HepG2 (cell line): ENCODE measurements at regions not wholly inside any gene's neighbourhood (a gene's known extent, or its start where the extent isn't known, plus 50 kb on each side); places are given as distances from the start of the nearest gene placed in this dataset.

ENCODE experiments used
- ATAC-seq: fragments of 200-7000 bp; cut with Tn5 transposase; 3 replicates; pipeline ENCODE4 v1.9.1; 2020; ENCODE audit warnings: mild to moderate bottlenecking, moderate library complexity
- BruUV-seq: library from RNA; stranded (reverse); fragments of 400-500 nt; replicated peaks from 2 replicates; lab custom pipeline; 2021; lab: Mats Ljungman, UMichigan
- CTCF ChIA-PET: fragments of 300-600 bp; formaldehyde crosslinking; extraction: SDS; loops from one replicate; lab custom pipeline; 2021; ENCODE audit warnings: low total read pairs, inconsistent platforms, low intra/inter-chr PET ratio; lab: Yijun Ruan, JAX
- POLR2A ChIA-PET: fragments of 350-600 bp; sonication (Branson Sonifier 250); formaldehyde crosslinking; loops from one replicate; lab custom pipeline; 2020; ENCODE audit warnings: antibody characterized with exemption, inconsistent platforms; lab: Yijun Ruan, JAX
- DNase-seq: peaks from one replicate; pipeline ENCODE4 v3.0.0-alpha.2; 2015; ENCODE audit warnings: low spot score
- FAIRE-seq: peaks from 3 replicates; lab custom pipeline; 2011; peaks lifted over from hg19 to GRCh38; lab: Jason Lieb, UNC
- H2AFZ ChIP-seq: one replicate; pipeline ENCODE4 v1.6.1; 2011; ENCODE audit warnings: low read length, inconsistent platforms
- H3K27ac ChIP-seq: fragments of 300-600 bp; 3 replicates; pipeline ENCODE4 v1.8.0; 2011; ENCODE audit warnings: mixed run types, mild to moderate bottlenecking, mixed read lengths, low read length, inconsistent platforms; ENCODE audit not compliant: insufficient read depth; ENCODE audit errors: extremely low read length
- H3K27me3 ChIP-seq, 2 experiments: fragments of 200-600 bp in 1 of 2; 2 replicates in 1 of 2; 3 replicates in 1 of 2; pipeline versions ENCODE4 v1.6.0 to v1.8.0; 2011; ENCODE audit warnings: low read length in 2 of 2, mild to moderate bottlenecking in 2 of 2, moderate library complexity in 2 of 2, inconsistent platforms in 1 of 2; ENCODE audit not compliant: insufficient read depth in 2 of 2, control insufficient read depth in 1 of 2
- H3K36me3 ChIP-seq, 2 experiments: fragments of 200-600 bp in 1 of 2; replicated peaks in 1 of 2; 2 replicates in 1 of 2; 3 replicates in 1 of 2; pipeline versions ENCODE4 v1.5.1 to v1.8.0; 2011; ENCODE audit warnings: low read length in 2 of 2, inconsistent platforms in 1 of 2; ENCODE audit not compliant: insufficient read depth in 2 of 2, control insufficient read depth in 1 of 2
- H3K4me1 ChIP-seq: 2 replicates; pipeline ENCODE4 v1.5.1; 2012; ENCODE audit warnings: low read length, inconsistent platforms; ENCODE audit not compliant: insufficient read depth
- H3K4me2 ChIP-seq: 2 replicates; pipeline ENCODE4 v1.6.0; 2011; ENCODE audit warnings: low read depth, low read length, inconsistent platforms
- H3K4me3 ChIP-seq, 3 experiments: fragments of 200-600 bp in 1 of 3; sonication (generic), shearing (Covaris generic) in 1 of 3; replicated peaks in 1 of 3; 2 replicates each; pipeline ENCODE4 v1.5.1; 2011 to 2016; ENCODE audit warnings: low read length in 3 of 3, inconsistent platforms in 2 of 3, low read depth in 2 of 3, mild to moderate bottlenecking in 2 of 3, control low read depth in 1 of 3, mixed read lengths in 1 of 3; ENCODE audit not compliant: insufficient read depth in 1 of 3
- H3K79me2 ChIP-seq: one replicate; pipeline ENCODE4 v1.6.1; 2011; ENCODE audit warnings: low read length, inconsistent platforms; ENCODE audit not compliant: insufficient read depth
- H3K9ac ChIP-seq: 2 replicates; pipeline ENCODE4 v1.6.0; 2011; ENCODE audit warnings: mild to moderate bottlenecking, low read depth, low read length, inconsistent platforms; ENCODE audit not compliant: insufficient read depth
- H3K9me3 ChIP-seq: 2 replicates; pipeline ENCODE4 v1.5.1; 2012; ENCODE audit warnings: mild to moderate bottlenecking, low read length
- H4K20me1 ChIP-seq: 2 replicates; pipeline ENCODE4 v1.6.0; 2011; ENCODE audit warnings: inconsistent platforms, mild to moderate bottlenecking, low read length, moderate library complexity; ENCODE audit not compliant: insufficient read depth
- AGO1 ChIP-seq: fragments of 200-400 bp; formaldehyde crosslinking; IDR thresholded peaks from 2 replicates; pipeline ENCODE4 v1.6.1; 2017; ENCODE audit warnings: mild to moderate bottlenecking, low read depth, low read length, moderate library complexity; ENCODE audit not compliant: poor library complexity, severe bottlenecking
- EEA1 ChIP-seq: sonication (generic); formaldehyde crosslinking; IDR thresholded peaks from 2 replicates; pipeline ENCODE4 v1.5.1; 2020; ENCODE audit warnings: mild to moderate bottlenecking, missing genetic modification reagents, borderline replicate concordance
- GPN1 ChIP-seq: sonication (generic); formaldehyde crosslinking; IDR thresholded peaks from 2 replicates; pipeline ENCODE4 v1.5.1; 2020; ENCODE audit warnings: missing genetic modification reagents, borderline replicate concordance
- GTF2F1 ChIP-seq: fragments of 150-350 bp; IDR thresholded peaks from 2 replicates; pipeline ENCODE4 v1.6.1; 2014; ENCODE audit warnings: low read length
- KDM1A ChIP-seq: IDR thresholded peaks from 2 replicates; pipeline ENCODE4 v1.6.1; 2016; ENCODE audit warnings: missing compliant biosample characterization
- MED1 ChIP-seq: sonication (generic); formaldehyde crosslinking; IDR thresholded peaks from 2 replicates; pipeline ENCODE4 v1.4.0; 2020; ENCODE audit warnings: missing genetic modification reagents
- RCOR2 ChIP-seq: IDR thresholded peaks from 2 replicates; pipeline ENCODE4 v1.6.1; 2016; ENCODE audit warnings: missing biosample characterization, missing genetic modification reagents
- ZFP36 ChIP-seq: fragments of 150-350 bp; IDR thresholded peaks from 2 replicates; pipeline ENCODE4 v1.6.1; 2018; ENCODE audit warnings: borderline replicate concordance, low read length, low read depth; ENCODE audit not compliant: partially characterized antibody
- ZMYM4 ChIP-seq: sonication (generic); formaldehyde crosslinking; IDR thresholded peaks from 2 replicates; pipeline ENCODE4 v1.8.1; 2023; ENCODE audit warnings: mild to moderate bottlenecking, missing genetic modification reagents
- ZNF138 ChIP-seq: sonication (generic); formaldehyde crosslinking; IDR thresholded peaks from 2 replicates; pipeline ENCODE4 v1.5.0; 2020; ENCODE audit warnings: mild to moderate bottlenecking, low read depth, missing genetic modification reagents
- ZNF33B ChIP-seq: sonication (generic); formaldehyde crosslinking; IDR thresholded peaks from 2 replicates; pipeline ENCODE4 v1.5.1; 2020; ENCODE audit warnings: mild to moderate bottlenecking, missing genetic modification reagents
- ZNF382 ChIP-seq: sonication (generic); formaldehyde crosslinking; IDR thresholded peaks from 2 replicates; pipeline ENCODE4 v1.5.0; 2020; ENCODE audit warnings: missing genetic modification reagents, mild to moderate bottlenecking, borderline replicate concordance
- ZNF737 ChIP-seq: sonication (generic); formaldehyde crosslinking; IDR thresholded peaks from 2 replicates; pipeline ENCODE4 v1.5.0; 2020; ENCODE audit warnings: missing genetic modification reagents, mild to moderate bottlenecking, borderline replicate concordance
- WGBS: methylation state at CpG from one replicate; pipeline ENCODE4 v1.1.6; 2017; ENCODE audit warnings: low lambda C conversion rate; 5-methylcytosine and 5-hydroxymethylcytosine counted together
- in situ Hi-C: cut with HindIII; loops from 2 replicates; pipeline ENCODE4 v1.10.0; 2017; ENCODE audit warnings: low pct_unique_long_range_greater_than_20kb; ENCODE audit not compliant: extremely low pct_ligation_motif_present
- intact Hi-C: fragments of 100-400 bp; cut with micrococcal nuclease; formaldehyde crosslinking; loops from one replicate; pipeline ENCODE4 v1.10.0; 2022; ENCODE audit not compliant: unreplicated experiment
- TF ChIP-seq, protein P1 (sequence below): sonication (generic); formaldehyde crosslinking; IDR thresholded peaks from 2 replicates; pipeline ENCODE4 v1.5.0; 2020; ENCODE audit warnings: missing genetic modification reagents
- TF ChIP-seq, protein P2 (sequence below): sonication (generic); formaldehyde crosslinking; IDR thresholded peaks from 2 replicates; pipeline ENCODE4 v1.4.0; 2020; ENCODE audit warnings: missing genetic modification reagents, low read depth, mild to moderate bottlenecking, borderline replicate concordance
- TF ChIP-seq, protein P3 (sequence below): sonication (generic); formaldehyde crosslinking; conservative IDR thresholded peaks from 2 replicates; pipeline ENCODE4 v1.4.0; 2020; ENCODE audit warnings: missing genetic modification reagents

DNA sequence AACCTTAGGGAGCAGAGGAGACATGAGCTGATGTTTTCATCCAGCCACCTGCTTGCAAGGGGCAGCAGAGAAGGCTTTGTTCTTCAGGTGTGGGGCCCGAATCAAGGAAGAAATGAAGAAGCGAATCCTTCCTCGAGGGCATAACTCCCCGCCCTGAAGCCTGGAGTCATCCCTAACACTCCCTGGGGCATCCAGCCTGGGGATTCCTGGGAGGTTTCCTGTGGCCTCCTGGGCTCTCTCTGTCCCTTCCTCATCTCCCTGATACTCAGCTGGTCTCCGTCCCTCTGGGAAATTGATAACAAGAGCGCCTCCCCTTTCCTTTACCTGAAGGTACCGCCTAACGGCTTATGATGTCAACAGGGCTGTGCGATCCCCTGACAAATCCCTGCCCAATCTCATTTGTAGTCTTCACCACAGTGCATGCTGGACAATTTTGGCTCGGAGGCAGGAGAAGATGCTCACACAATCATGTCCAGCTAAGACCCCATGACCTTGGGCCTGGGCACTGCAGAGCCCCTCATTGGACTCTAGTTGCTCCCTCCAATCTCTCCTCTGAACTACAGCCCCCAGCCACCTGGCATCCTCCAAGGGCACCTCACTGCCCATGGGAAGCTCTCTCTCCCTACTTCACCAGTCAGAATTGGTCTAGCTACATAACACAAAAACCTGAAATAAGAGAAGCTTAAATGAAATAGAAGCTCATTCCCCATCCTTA lies 80.6 kb upstream of the RTL6 start:
- Histone ChIP-seq H3K27ac (no peak overlapping the region), H4K20me1 (no peaks in the 10 kb centered on the region), H2AFZ (no peak overlapping the region), H3K4me1 (no peaks in the 10 kb centered on the region), H3K27me3 (peaks cover 7 to 55% of the 10 kb centered on the region in 2 experiments; a peak in 4 of 5 replicates), H3K36me3 (no peaks in the 10 kb centered on the region), H3K4me3 (no peak overlapping the region), H3K9ac (no peak overlapping the region), H3K4me2 (no peak overlapping the region), H3K9me3 (no peaks in the 10 kb centered on the region), H3K79me2 (no peaks in the 10 kb centered on the region)
- ATAC-seq: no peak
- BruUV-seq: no TSS peak
- ChIA-PET CTCF (no interaction called here), POLR2A (no interaction called here)
- intact Hi-C loops: no loop called here
- TF ChIP-seq EEA1 (CRISPR knock-in tag): no peak
- no peak for TF ChIP-seq ZMYM4 (CRISPR knock-in tag)
- TF ChIP-seq ZFP36: no peak
- TF ChIP-seq, protein P1, sequence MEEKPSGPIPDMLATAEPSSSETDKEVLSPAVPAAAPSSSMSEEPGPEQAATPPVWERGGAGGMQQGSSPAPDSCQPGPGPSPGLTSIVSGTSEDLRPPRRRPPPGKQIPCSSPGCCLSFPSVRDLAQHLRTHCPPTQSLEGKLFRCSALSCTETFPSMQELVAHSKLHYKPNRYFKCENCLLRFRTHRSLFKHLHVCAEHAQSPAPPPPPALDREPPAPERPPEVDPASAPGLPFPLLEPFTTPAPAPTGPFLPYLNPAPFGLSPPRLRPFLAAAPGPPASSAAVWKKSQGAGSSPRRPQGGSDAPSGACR (CRISPR knock-in tag): no peak
- no peak for FAIRE-seq
- DNase-seq: no peak
- 19% methylated on average over 5 of the region's 10 CpGs for WGBS
- in situ Hi-C loops: no loop called here

DNA sequence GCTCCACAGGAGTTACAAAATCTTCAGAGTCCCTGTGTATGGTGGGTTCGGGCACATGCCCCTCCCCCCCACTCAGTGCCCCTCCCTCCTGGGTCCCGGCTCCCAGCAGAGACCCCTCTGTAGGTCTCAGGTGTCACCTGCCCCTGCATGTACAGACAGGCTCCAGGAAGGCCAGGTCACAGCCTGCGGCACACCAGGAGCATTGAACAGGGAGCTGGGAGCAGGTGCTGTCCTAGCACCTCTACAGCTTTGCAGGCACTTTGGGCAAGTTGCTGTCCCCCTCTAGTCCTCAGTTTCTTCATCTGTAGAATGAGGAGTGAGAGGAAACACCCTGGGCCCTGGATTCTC lies 80.1 kb upstream of the RTL6 start:
- DNase-seq (no peak), FAIRE-seq (no peak), ATAC-seq (no peak)
- Histone ChIP-seq H3K4me2 (no peak overlapping the region), H3K9me3 (no peaks in the 10 kb centered on the region), H3K27ac (no peak overlapping the region), H4K20me1 (no peaks in the 10 kb centered on the region), H3K36me3 (no peaks in the 10 kb centered on the region), H3K4me3 (no peak overlapping the region), H3K9ac (no peak overlapping the region), H2AFZ (no peak overlapping the region), H3K4me1 (no peaks in the 10 kb centered on the region), H3K27me3 (peaks cover 7 to 55% of the 10 kb centered on the region in 2 experiments; a peak in 4 of 5 replicates), H3K79me2 (no peaks in the 10 kb centered on the region)
- intact Hi-C loops: no loop called here
- ChIA-PET CTCF (no interaction called here), POLR2A (no interaction called here)
- in situ Hi-C loops: no loop called here
- 0% methylated on average over 1 of the region's 3 CpGs for WGBS
- BruUV-seq: no TSS peak
- TF ChIP-seq MED1 (CRISPR knock-in tag) (no peak), AGO1 (no peak), ZNF737 (CRISPR knock-in tag) (no peak), GPN1 (CRISPR knock-in tag) (no peak), ZNF138 (CRISPR knock-in tag) (no peak), ZNF382 (CRISPR knock-in tag) (no peak), RCOR2 (CRISPR knock-in tag) (no peak), KDM1A (CRISPR knock-in tag) (no peak), GTF2F1 (no peak), ZNF33B (CRISPR knock-in tag) (no peak)
- TF ChIP-seq, protein P2, sequence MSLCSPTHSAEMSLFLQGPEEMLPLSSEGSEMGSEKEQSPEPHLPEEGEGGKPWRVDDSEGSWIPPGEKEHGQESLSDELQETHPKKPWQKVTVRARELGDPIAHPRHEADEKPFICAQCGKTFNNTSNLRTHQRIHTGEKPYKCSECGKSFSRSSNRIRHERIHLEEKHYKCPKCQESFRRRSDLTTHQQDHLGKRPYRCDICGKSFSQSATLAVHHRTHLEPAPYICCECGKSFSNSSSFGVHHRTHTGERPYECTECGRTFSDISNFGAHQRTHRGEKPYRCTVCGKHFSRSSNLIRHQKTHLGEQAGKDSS (CRISPR knock-in tag): no peak
- TF ChIP-seq, protein P3, sequence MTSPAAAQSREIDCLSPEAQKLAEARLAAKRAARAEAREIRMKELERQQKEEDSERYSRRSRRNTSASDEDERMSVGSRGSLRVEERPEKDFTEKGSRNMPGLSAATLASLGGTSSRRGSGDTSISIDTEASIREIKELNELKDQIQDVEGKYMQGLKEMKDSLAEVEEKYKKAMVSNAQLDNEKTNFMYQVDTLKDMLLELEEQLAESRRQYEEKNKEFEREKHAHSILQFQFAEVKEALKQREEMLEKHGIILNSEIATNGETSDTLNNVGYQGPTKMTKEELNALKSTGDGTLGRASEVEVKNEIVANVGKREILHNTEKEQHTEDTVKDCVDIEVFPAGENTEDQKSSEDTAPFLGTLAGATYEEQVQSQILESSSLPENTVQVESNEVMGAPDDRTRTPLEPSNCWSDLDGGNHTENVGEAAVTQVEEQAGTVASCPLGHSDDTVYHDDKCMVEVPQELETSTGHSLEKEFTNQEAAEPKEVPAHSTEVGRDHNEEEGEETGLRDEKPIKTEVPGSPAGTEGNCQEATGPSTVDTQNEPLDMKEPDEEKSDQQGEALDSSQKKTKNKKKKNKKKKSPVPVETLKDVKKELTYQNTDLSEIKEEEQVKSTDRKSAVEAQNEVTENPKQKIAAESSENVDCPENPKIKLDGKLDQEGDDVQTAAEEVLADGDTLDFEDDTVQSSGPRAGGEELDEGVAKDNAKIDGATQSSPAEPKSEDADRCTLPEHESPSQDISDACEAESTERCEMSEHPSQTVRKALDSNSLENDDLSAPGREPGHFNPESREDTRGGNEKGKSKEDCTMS (CRISPR knock-in tag): no peak
